ENCODE measurements at regions not wholly inside any gene's neighbourhood (a gene's known extent, or its start where the extent isn't known, plus 50 kb on each side); places are given as distances from the start of the nearest gene placed in this dataset.

DNA sequence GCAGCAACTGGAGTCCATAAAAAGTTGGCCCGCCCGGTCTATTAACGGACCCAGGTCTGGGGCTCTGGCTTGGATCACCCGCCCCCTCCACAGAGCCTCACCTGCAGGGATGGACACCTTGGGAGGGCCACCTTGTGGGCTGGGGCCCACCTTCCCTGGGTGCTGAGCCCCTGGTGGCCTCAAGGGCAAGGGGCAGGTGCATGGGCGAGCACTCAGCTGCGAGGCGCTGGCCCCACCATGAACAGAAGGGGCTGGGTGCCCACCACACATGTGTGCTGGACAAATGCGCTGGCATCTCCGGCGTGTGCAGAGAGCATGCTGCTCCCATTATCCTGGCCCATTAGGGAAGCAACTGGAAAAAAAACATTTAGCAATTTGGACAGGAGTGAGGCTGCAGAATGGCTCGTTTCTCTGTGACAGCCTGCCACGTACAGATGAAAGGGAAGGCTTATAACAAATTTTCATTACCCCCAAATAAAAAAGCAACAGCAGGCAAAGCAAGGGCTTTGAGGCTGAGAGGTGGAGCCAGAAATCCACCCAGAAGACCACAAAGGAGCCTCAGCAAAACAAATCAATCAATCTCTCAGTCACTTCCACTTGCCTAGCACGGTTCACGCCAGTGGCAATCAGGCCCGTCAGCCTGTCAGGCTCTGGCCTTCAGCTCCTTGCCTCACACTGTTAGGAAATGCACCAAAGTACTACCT, 253.1 kb upstream of the ZNF521 start:
- TF ChIP-seq, protein P1, sequence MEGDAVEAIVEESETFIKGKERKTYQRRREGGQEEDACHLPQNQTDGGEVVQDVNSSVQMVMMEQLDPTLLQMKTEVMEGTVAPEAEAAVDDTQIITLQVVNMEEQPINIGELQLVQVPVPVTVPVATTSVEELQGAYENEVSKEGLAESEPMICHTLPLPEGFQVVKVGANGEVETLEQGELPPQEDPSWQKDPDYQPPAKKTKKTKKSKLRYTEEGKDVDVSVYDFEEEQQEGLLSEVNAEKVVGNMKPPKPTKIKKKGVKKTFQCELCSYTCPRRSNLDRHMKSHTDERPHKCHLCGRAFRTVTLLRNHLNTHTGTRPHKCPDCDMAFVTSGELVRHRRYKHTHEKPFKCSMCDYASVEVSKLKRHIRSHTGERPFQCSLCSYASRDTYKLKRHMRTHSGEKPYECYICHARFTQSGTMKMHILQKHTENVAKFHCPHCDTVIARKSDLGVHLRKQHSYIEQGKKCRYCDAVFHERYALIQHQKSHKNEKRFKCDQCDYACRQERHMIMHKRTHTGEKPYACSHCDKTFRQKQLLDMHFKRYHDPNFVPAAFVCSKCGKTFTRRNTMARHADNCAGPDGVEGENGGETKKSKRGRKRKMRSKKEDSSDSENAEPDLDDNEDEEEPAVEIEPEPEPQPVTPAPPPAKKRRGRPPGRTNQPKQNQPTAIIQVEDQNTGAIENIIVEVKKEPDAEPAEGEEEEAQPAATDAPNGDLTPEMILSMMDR (IDR thresholded peaks at IDR 0.05): no peak
- no peak for TF ChIP-seq POLR2A (IDR thresholded peaks at IDR 0.05)
